ENCODE measurements at regions not wholly inside any gene's neighbourhood (a gene's known extent, or its start where the extent isn't known, plus 50 kb on each side); places are given as distances from the start of the nearest gene placed in this dataset.
"Not testable (repeated sequence)": the region's sequence is repeated elsewhere in the genome, so short reads cannot be mapped to it uniquely, and the experiment has no call there.

- not testable (repeated sequence) for DNase-seq
Observed at GRCh38 chr14:38557391-38557790, 301.5 kb upstream of the CLEC14A start.

DNA sequence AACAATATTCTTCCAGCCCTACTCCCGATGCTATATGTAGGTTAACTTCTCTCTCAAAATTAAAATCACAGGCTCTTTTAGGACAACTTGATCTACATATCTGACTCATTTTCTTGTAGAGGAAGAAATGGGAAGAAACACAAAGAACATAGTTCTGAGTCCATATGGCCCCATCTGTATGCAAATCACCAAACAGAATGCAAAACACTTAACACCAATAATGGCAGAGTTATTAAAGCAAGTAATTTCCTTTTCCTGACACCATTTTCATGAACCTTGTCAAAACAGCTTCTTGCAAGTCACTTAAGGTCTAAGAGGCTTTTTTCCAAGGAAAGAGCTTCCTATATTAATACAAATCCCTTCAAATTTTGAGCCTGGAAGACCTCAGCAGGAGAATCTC lies 300.4 kb upstream of the CLEC14A start:
- no peak for DNase-seq

DNA sequence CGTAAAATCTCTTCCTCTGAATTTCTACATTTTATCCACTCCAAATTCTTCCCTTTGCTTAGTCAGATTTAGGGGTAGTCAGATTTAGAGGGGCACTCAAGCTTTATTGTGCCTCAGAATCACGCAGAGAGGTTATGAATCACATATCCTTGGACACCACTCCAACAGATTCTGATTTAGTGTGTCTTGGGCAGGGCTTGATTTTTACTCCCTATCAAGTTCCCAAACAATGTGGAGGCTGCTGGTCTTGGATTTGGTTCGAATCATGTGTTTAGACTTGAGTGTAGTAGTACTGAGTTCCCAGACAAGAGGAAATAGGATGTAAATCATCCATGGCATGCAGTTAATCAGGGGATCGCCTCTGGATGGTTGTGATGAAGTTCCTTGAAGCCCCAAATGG lies 298.1 kb upstream of the CLEC14A start:
- no peak for DNase-seq

DNA sequence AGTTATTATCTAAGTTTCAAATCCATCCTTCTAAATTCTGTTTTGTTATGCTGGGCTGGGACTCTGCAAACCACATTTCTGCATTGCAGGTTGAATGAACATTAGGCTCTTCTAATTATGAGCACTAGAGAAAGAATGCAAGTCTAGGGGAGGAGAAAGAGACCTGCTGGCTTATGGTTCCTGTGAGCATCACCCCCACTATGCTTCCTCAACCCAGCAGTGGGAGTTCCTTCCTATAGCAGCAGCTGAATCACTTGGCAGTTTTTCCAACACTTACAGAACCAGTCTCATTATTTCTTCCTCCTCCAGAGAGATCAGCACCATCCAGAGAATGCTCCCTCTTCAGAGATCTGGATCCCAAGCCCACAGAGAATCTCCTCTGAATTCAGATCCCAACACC lies 297.7 kb upstream of the CLEC14A start:
- DNase-seq: no peak

DNA sequence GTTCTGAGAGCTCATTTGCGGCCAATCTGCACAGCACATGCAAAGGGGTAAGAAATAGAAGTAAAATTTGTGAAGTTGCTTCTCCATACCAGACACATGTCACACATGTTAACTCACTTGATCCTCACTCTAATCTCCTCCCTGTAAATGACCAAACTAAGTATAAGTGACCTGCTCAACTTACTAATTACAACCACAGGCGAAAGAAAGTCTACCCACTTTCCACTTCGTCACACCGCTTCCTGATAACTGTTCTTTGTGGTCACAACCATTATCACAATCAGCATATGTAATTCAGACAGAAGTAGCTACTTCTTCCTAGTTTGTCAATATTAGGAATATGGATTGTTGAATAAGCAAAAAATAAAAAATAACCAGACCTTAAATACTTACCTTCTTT lies 293.7 kb upstream of the CLEC14A start:
- no peak for DNase-seq

DNA sequence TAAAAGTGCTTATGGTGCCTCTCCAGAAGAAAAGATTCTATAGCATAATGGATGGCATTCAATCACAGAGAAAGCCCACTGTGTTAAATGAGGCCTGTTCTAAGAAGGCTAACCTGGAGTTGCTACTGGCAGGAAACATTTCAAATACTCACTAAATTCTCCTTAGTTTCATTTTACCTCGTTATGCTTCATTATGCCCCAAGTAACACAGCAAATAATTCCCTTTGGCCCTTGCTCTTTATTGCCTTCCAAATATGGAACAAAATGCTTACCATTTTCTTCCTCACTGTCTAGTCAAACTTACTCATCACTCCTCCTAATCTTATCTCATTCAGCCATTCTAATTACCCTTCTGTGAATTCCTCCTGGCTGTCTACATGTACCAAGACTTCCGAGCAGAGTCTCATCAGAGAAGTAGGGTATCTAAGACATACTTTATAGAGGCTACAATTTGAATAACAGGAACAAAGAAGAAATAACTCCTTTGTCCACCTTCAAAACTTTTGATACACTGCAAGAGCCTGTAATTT lies 292.1 kb upstream of the CLEC14A start:
- no peak for DNase-seq

DNA sequence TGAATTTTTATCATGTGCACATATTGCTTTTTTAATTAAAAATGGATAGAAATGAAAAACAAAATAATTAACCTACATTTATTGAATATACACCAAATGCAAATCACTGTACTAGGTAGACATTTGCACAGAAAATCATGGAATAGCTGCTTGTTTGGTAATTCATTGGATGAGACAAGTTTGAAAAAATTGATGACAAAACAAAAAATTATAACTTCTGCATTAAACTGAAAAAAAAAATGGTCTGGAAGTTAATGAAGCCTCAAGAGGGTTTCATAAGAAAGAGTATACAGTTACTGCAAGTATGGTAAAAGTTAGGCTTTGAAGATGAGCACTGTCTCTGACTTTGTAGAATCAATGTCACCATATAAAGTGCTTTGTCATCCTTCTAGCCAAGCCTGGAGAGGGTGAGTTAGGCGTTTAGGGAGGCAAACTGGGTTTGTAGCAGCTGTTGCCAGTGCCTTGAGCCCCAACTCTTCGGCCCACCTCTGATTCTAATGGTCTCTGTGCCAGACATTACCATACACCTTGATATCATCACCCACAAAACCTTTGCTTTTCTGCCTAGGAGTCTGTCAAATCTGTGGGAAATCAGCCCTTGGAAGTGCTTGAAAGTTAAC lies 291.1 kb upstream of the CLEC14A start:
- no peak for DNase-seq

DNA sequence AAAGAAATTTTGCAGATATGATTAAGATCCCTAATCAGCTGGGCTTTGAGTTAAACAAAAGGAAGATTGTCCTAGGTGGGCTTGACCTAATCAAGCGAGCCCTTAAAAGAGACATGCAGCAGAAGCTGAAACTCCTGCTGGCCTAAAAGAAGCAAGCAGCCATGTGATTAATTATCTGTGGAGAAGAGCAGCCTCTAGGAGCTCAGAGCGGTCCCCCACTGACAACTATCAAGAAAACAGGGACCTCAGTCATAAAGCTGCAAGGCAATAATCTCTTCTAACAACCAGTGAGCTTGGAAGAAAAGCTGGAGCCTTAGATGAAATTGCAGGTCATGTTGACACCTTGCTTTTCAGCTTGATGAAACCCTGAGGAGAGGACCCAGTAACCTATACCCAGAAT lies 288.9 kb upstream of the CLEC14A start:
- no peak for DNase-seq

- not testable (repeated sequence) for DNase-seq
Observed at GRCh38 chr14:38543851-38544250, 288.0 kb upstream of the CLEC14A start.

GRCh38 chr14:38538053-38538452 lies 282.2 kb upstream of the CLEC14A start:
- DNase-seq: not testable (repeated sequence)

DNA sequence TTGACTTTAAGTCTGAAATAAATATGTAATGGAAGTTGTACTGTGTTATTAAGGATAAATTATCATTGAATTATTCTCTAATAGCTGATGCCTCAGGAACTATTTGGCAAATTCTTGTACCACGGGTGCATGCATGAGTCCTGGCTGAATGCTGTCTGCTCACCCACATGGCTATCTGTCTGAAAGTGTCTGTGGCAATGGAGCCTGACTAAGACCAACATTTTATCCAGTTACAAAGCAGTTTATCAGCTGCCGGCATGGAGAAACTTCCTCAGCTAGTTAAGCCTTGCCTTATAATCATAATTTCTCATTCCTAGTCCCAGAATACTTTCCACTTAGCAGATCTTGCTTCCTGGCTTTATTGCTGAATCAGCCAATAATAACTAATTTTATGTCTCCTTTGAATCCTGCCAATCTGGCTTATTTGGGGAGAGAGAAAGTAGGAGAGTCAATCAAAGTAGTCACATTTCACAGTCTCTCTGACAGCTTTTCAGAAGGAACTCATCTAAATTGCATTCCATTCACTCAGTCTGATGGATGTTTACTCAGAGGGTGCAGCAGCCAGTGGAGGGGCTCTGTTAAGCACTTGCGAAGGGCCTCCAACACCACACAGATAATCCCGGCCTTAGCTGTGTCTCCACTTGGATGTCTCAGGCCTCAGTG lies 280.6 kb upstream of the CLEC14A start:
- DNase-seq: no peak

DNA sequence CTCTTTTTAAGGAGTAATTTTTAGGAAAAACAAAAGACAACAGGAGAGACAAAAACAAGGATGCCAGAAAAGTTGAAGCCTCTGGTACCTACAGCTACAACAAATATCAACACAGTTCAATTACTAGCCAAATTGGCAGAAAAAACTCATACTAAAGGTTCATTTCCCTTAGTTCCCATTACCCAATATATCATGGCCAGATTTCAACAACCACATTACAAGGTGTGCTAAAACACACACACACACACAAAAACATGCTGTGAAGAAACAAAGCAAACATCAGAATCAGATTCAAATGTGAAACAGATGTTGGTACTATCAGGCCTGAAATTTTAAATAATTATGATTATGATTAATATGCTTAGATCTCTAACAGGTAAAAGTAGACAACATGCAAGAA lies 272.7 kb upstream of the CLEC14A start:
- no peak for DNase-seq

- no peak for DNase-seq
Observed at GRCh38 chr14:38527502-38527878, 271.6 kb upstream of the CLEC14A start.

DNA sequence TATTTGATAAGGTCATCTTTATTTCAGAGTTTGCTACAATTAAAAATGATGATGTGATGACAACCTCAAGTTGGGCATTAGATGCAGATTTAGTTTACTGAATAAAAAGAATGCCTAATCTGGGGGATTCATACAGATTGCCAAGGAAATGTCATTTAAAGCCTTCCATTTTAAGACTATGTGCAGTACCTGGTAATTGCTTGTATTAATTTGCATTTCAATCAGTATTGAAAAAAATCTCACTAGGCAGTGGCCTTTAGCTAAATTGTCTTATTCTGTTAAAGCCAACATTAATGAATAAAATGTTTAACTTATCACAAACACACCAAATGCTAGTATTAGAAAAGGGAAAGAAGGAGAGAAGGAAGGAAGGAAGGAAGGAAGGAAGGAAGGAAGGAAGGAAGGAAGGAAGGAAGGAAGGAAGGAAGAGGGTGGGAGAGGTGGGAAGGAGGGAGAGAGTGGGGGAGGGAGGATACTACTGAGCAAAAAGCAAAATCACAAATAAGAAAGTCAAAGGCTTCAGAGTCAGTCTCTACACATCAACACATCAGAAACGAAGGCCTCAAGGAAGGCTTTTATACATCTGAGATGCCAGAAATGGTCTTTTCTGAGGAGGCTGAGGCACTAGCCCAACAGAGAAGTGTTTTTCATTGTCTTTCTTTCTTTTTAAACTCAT lies 271.1 kb upstream of the CLEC14A start:
- DNase-seq: no peak

- no peak for DNase-seq
Observed at GRCh38 chr14:38524636-38525509, 269.0 kb upstream of the CLEC14A start.

GRCh38 chr14:38522724-38523123 lies 266.8 kb upstream of the CLEC14A start:
- no peak for DNase-seq

DNA sequence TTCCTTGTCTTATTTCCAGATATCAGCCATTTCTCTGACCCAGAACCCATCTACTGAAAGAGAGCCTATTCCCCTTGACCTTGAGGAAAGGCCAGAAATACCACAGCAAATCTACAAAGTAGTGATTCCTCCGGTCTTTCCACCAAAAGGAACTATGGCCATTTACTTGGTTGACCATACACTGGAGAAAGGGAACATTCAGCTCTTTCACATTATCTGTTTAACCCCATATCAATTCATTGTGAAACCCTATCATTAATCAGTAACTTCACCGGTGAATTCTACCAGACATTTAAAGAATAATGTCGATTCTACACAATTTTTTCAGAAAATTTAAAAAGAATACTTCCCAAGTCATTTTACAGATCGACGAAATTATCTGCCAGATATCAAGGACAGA lies 265.7 kb upstream of the CLEC14A start:
- DNase-seq: no peak

DNA sequence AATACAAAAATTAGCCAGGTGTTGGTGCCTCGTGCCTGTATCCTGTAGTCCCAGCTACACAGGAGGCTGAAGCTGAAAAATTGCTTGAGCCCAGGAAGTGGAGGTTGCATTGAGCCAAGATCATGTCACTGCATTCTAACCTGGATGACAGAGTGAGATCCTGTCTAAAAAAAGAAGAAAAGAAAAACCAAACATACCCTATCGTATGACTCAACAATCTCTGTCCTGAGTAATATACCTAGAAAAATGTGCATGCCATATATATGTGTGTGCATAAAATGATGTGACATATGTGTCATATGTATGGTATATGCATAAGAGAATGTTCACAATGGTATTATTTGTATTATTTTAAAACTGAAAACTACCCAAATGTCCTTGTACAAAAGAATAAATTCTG lies 261.5 kb upstream of the CLEC14A start:
- no peak for DNase-seq

- DNase-seq: no peak
Observed at GRCh38 chr14:38512236-38512635, 256.3 kb upstream of the CLEC14A start.

GRCh38 chr14:38507299-38507698 lies 251.4 kb upstream of the CLEC14A start:
- no peak for DNase-seq

DNA sequence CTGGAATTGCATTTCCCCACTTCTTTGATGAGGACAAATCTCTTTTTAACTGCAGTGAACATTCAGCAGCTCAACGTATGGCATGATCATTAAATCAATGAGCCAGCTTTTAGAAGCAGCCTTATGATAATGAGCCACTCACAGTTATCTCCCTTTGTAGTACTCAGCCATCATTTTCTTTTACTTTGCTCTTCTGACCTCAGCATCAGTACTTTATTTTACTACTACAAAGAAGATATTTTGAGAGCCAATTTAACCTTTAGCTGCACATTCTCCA lies 250.0 kb upstream of the CLEC14A start:
- no peak for DNase-seq

- DNase-seq: no peak
Observed at GRCh38 chr14:38505221-38505972, 249.5 kb upstream of the CLEC14A start.

DNA sequence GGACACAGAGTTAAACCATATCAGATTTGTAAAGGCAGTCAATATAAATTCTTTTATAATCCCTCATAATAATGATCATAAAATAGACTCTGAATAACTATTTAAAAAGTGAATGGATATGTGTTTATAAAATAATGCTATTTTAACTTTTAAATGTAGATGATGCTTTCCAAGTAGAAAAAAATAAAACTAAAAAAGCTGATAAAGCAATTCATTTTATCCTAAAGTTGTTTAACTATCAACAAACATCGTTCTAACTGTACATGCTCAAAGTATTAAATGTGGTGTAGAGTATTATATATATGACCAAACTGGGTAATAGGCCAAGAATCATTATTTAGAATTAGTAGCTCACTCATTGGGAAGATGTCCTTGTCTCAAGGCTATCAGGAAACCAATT lies 248.3 kb upstream of the CLEC14A start:
- no peak for DNase-seq

Measured in DMS79 (cell line).